ENCODE measurements at regions not wholly inside any gene's neighbourhood (a gene's known extent, or its start where the extent isn't known, plus 50 kb on each side); places are given as distances from the start of the nearest gene placed in this dataset.
"Not testable (repeated sequence)": the region's sequence is repeated elsewhere in the genome, so short reads cannot be mapped to it uniquely, and the experiment has no call there.

- DNase-seq (ENCODE audit: low read depth): no peak
Observed at GRCh38 chr6:134406311-134406710, 88.4 kb upstream of the SGK1 start.

- no peak for DNase-seq (ENCODE audit: low read depth)
Observed at GRCh38 chr6:134405386-134406087, 87.6 kb upstream of the SGK1 start.

DNA sequence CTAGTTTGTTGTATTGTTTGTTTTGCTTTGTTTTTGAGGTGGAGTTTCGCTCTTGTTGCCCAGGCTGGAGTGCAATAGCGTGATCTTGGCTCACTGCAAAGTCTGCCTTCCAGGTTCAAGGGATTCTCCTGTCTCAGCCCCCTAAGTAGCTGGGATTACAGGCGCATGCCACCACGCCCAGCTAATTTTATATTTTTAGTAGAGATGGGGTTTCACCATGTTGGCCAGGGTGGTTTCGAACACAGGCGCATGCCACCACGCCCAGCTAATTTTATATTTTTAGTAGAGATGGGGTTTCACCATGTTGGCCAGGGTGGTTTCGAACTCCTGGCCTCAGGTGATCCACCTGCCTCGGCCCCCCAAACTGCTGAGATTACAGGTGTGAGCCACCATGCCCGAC lies 85.4 kb upstream of the SGK1 start:
- DNase-seq (ENCODE audit: low read depth): not testable (repeated sequence)

DNA sequence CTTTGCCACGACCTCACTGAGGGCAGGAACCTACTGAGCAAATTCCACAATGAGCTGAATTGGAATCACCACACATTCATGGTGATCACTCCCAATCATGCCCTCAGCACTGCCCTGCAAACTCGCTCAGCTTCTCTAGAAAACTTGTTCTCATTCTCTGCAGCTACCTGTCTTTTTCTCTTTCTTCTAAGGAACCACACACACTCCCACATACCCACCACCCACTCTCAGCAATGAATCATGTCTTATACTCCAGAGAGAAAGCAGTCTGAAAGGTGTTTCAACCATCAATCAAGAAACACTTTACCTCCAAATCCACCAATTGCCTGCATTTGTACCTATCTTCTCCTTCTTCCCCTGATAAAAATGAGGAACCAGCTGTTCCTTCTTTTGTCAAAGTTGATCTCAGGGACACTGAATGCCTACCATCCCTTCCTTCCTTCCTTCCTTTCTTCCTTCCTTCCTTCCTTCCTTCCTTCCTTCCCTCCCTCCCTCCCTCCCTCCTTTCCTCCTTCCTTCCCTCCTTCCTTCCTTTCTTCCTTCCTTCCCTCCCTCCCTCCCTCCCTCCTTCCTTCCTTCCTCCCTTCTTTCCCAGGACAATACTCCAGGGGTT lies 84.6 kb upstream of the SGK1 start:
- no peak for DNase-seq (ENCODE audit: low read depth)

- DNase-seq (ENCODE audit: low read depth): no peak
Observed at GRCh38 chr6:134400941-134401340, 83.0 kb upstream of the SGK1 start.

DNA sequence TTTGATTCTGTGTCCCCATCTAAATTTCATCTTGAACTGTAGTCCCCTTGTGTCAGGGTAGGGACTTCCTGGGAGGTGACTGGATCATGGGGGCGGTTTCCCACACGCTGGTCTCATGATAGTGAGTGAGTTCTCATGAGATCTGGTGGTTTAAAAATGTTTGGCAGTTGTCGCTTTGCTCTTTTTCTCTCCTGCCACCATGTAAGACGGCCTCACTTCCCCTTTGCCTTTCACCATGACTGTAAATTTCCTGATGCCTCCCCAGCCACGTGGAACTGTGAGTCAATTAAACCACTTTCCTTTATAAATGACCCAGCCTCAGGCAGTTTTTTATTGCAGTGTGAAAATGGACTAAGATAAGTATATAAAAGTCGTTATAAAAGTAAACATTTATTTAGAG lies 80.5 kb upstream of the SGK1 start:
- DNase-seq (ENCODE audit: low read depth): peak; percentile 74

GRCh38 chr6:134397676-134398075 lies 79.8 kb upstream of the SGK1 start:
- no peak for DNase-seq (ENCODE audit: low read depth)

GRCh38 chr6:134394905-134395304 lies 77.0 kb upstream of the SGK1 start:
- DNase-seq (ENCODE audit: low read depth): no peak

DNA sequence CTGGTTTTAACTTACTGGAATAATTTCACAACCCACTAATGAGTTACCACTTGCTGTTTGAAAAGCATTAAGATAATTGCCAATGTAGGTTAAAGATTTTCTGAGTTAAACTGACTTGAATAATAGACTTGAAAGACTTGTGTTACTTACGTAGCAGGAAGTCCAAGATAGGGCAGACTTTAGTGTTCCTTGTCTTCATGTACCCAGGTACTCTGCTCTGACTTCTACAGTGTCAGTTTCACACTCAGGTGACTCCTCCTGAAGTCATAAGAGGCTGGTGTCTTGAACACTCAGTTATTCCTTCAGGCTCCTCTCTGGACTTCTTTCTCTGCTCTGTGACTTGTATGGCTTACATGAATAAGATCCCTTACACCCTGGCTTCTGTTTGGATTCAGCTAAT lies 76.3 kb upstream of the SGK1 start:
- no peak for DNase-seq (ENCODE audit: low read depth)

DNA sequence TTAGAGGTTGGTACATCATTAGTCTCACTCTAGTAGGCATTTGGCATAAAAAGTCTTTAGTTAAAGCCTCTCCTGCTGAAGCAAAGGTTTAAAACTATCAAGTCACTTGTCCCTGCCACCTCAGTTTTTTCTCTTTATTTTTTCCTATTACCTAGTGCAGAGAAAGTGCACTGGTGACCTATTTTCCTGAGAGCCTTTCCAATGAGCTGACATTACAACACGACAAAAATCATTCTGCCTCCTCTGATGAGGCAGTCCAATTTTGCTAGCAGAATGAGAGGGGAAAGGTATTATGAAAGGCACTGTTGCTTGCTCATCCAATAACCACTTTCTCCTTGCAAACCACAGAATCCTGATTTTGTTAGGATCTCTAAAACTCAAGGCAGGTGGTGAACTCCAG lies 73.3 kb upstream of the SGK1 start:
- DNase-seq (ENCODE audit: low read depth): no peak

DNA sequence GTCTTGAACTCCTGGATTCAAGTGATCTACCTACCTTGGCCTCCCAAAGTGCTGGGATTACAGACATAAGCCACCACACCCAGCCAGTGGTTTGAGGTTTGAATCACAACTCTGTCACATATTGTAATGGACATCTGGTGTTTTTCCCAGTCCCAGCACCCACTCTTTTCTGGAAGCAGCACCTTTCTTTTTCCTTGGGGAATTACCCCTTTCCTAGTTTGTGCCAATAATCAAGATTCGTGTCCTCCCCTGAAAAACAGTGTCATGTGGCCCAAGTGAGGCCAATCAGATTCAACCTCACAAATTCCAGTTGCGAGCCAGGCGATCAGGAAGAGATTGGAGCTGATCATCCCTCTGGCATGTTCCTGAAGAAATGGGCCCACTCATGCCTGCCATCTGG lies 71.7 kb upstream of the SGK1 start:
- no peak for DNase-seq (ENCODE audit: low read depth)

DNA sequence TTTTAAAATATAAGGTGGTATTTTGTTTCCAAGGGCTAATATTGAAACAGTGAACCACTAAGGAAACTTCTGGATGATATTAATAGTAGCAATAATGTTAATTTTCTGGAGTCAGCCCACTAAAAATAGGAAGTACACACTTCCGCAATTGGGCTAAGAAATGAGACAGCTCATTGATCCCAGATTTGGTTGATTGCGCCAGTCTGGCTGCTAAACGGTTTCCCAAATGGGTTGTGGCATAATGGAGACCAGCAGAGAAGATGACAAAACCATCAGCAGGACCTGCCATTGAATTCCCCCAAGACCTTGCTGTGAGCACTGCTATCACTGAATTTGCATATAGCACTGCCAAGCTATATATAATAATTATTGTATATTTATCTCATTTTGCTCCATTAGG lies 71.2 kb upstream of the SGK1 start:
- DNase-seq (ENCODE audit: low read depth): no peak

DNA sequence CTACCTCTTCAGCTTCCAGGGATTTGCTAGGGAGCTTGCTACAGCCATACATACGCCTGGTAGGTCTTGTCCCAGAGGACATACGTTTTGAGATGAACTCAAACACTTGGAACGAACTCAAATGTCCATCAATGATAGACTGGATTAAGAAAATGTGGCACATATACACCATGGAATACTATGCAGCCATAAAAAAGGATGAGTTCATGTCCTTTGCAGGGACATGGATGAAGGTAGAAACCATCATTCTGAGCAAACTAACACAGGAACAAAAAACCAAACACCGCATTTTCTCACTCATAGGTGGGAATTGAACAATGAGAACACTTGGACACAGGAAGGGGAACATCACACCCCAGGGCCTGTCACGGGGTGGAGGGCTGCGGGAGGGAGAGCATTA lies 68.6 kb upstream of the SGK1 start:
- DNase-seq (ENCODE audit: low read depth): not testable (repeated sequence)

GRCh38 chr6:134381959-134382358 lies 64.0 kb upstream of the SGK1 start:
- DNase-seq (ENCODE audit: low read depth): no peak

DNA sequence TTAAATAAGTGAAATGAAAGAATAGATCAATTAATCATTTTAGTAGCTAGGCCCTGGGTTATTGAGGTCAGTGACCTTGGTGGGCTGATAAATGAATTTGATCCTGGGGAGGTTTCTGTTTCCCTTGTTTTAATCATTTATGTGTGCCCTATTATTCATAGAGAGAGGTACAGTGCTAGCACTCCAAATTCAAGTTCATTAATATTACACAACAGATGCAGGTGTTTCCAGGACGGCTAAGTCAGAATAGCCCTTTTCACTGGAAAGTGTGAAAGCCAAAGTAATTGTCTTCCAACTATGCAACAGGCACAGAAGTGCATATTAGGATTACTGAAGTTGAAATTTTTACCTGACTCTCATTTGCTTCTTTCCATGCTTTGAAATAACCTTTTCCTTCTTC lies 61.7 kb upstream of the SGK1 start:
- no peak for DNase-seq (ENCODE audit: low read depth)

DNA sequence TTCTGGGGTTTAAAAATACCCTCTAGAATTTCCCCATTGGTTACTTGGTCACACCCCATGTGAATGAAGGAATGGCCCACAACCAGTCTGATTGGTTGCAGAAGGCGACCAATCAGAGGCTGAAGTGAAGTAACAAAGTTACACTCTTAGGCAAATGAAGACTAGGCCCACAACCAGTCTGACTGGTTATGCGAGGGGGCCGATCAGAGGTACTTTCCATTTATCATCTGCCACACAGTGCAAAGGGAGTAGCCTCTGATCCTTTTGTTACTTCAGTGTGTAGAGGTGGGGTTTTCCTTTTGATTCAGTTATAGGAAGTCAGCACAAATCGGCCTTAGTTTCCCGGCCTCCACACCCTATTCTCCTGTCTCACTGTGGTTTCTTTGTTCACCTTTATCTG lies 61.2 kb upstream of the SGK1 start:
- no peak for DNase-seq (ENCODE audit: low read depth)

DNA sequence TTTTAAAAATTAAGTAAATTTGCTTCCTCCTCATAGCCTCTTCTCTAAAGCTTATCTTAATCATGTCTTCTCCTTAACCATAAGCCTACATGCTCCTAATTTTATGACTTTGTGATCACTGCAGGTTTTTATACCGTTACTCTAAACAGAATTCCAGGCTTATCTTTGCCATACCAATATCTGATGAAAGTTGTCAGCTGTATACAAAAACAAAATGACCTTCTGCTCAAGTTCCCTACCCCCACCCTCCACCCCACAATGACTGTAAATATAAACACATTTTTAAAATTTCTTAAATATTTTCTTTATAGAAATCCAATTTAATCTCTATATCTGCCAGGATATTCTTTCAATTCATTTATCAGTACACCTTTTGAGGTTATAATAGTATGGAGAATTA lies 60.5 kb upstream of the SGK1 start:
- DNase-seq (ENCODE audit: low read depth): no peak

- DNase-seq (ENCODE audit: low read depth): no peak
Observed at GRCh38 chr6:134376785-134377184, 58.9 kb upstream of the SGK1 start.

GRCh38 chr6:134375220-134375580 lies 57.3 kb upstream of the SGK1 start:
- no peak for DNase-seq (ENCODE audit: low read depth)

DNA sequence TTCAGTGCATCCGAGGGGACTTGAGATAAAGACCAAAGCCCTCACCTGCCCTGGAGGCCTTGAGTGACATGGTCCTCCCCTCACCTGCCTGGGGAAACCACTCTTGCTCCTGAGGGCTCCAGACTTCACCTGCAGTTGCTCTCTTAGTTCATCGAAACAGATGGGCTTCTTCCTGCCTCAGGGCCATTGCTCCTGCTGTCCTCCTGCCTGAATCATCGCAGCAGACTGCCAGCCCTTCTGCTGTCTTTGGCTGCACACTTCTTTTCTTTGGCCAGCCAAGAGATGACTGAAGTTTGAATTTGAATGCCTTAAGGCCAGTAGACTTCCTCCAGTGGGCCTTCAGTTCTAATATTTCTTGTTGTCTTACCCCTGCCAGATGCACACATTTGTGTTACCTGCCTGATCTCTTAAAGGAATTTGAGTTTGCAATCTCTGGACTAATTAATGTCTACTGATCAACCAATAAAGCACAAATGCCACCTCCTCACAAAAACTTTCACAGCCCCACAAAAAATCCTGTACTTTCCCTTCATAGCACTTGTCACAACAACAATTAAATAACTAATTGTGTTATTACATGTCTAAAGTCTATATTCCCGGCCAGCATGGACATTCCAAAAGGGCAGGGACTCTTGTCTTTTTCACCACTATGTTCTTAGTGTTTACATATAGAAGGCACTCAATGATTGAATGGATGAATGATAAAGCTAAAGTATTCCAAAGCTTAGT lies 56.7 kb upstream of the SGK1 start:
- peak; percentile 79 for DNase-seq (ENCODE audit: low read depth)

- DNase-seq (ENCODE audit: low read depth): no peak
Observed at GRCh38 chr6:134373993-134374392, 56.1 kb upstream of the SGK1 start.

GRCh38 chr6:134373282-134373922 lies 55.5 kb upstream of the SGK1 start:
- DNase-seq (ENCODE audit: low read depth): peak; percentile 83

All from RPMI7951 (cell line).